ENCODE measurements at regions not wholly inside any gene's neighbourhood (a gene's known extent, or its start where the extent isn't known, plus 50 kb on each side); places are given as distances from the start of the nearest gene placed in this dataset.

- peaks cover 20 to 32% of the 10 kb centered on the region in 2 donors for H3K4me1 ChIP-seq (replicated peaks in 1 of 2)
- no peak overlapping the region for H3K27ac ChIP-seq
- no peak overlapping the region for H3K4me3 ChIP-seq
- in situ Hi-C loops (cut with MboI; ENCODE audit: low pct_unique_long_range_greater_than_20kb in 2 of 9, low sequenced_read_pairs in 9 of 9, unreplicated experiment in 9 of 9), result no loop called here
- peak in 5 of 8 experiments; percentile 47 to 93 (median 86) for ATAC-seq (replicated peaks in 6 of 8)
- WGBS, 10 experiments, result 0 to 41% (median 7%) methylated on average over 1 to 4 of the region's 4 CpGs; no CpG with 5 or more reads in 6 of the 10 experiments
Measured at GRCh38 chr22:27381552-27381951, 420.0 kb downstream of the MN1 start.

- in situ Hi-C loops (cut with MboI; ENCODE audit: low pct_unique_long_range_greater_than_20kb in 2 of 9, low sequenced_read_pairs in 9 of 9, unreplicated experiment in 9 of 9), result no loop called here
- H3K4me3 ChIP-seq, result no peak overlapping the region
- no peak overlapping the region for H3K27ac ChIP-seq
- 83 to 88% (median 83%) methylated on average over 1 of the region's 6 CpGs; no CpG with 5 or more reads in 7 of the 10 experiments for WGBS, 10 experiments
- peaks cover 23 to 34% of the 10 kb centered on the region in 2 donors for H3K4me1 ChIP-seq (replicated peaks in 1 of 2)
- no peak for ATAC-seq (replicated peaks in 6 of 8)
Measured at GRCh38 chr22:27381960-27382742, 419.4 kb downstream of the MN1 start.

- WGBS, 10 experiments, result 44 to 93% (median 68%) methylated on average over 1 to 12 of the region's 12 CpGs
- no peak overlapping the region for H3K4me3 ChIP-seq
- in situ Hi-C loops (cut with MboI; ENCODE audit: low pct_unique_long_range_greater_than_20kb in 2 of 9, low sequenced_read_pairs in 9 of 9, unreplicated experiment in 9 of 9), result no loop called here
- ATAC-seq (replicated peaks in 6 of 8), result no peak
- no peak overlapping the region for H3K27ac ChIP-seq
- peaks cover 26 to 39% of the 10 kb centered on the region in 2 donors for H3K4me1 ChIP-seq (replicated peaks in 1 of 2)
Measured at GRCh38 chr22:27382947-27383346, 418.6 kb downstream of the MN1 start.

GRCh38 chr22:27383896-27384295 is 417.7 kb downstream of the MN1 start:
- H3K4me3 ChIP-seq, result no peak overlapping the region
- H3K27ac ChIP-seq, result no peak overlapping the region
- H3K4me1 ChIP-seq (replicated peaks in 1 of 2), result peaks cover 25 to 37% of the 10 kb centered on the region in 2 donors
- 50 to 100% (median 95%) methylated on average over 1 to 3 of the region's 3 CpGs; no CpG with 5 or more reads in 3 of the 10 experiments for WGBS, 10 experiments
- in situ Hi-C loops (cut with MboI; ENCODE audit: low pct_unique_long_range_greater_than_20kb in 2 of 9, low sequenced_read_pairs in 9 of 9, unreplicated experiment in 9 of 9), result no loop called here
- no peak for ATAC-seq (replicated peaks in 6 of 8)

- Histone ChIP-seq H3K4me1 (replicated peaks in 1 of 2) (peaks cover 36 to 52% of the 10 kb centered on the region in 2 donors), H3K4me3 (no peak overlapping the region), H3K27ac (no peak overlapping the region)
- ATAC-seq (replicated peaks in 6 of 8), result no peak
- WGBS, 10 experiments, result 67 to 97% (median 82%) methylated on average over 1 to 14 of the region's 16 CpGs
- in situ Hi-C loops (cut with MboI; ENCODE audit: low pct_unique_long_range_greater_than_20kb in 2 of 9, low sequenced_read_pairs in 9 of 9, unreplicated experiment in 9 of 9), result no loop called here
Measured at GRCh38 chr22:27385261-27385998, 416.1 kb downstream of the MN1 start.

GRCh38 chr22:27386186-27386585 is 415.4 kb downstream of the MN1 start:
- Histone ChIP-seq H3K27ac (no peak overlapping the region), H3K4me3 (no peak overlapping the region), H3K4me1 (replicated peaks in 1 of 2) (peaks cover 28 to 45% of the 10 kb centered on the region in 2 donors)
- in situ Hi-C loops (cut with MboI; ENCODE audit: low pct_unique_long_range_greater_than_20kb in 2 of 9, low sequenced_read_pairs in 9 of 9, unreplicated experiment in 9 of 9), result no loop called here
- peak in 2 of 8 experiments; percentile 60 to 65 for ATAC-seq (replicated peaks in 6 of 8)
- WGBS, 10 experiments, result 0 to 81% (median 78%) methylated on average over 1 to 7 of the region's 7 CpGs; no CpG with 5 or more reads in 5 of the 10 experiments

GRCh38 chr22:27387561-27387960 is 414.0 kb downstream of the MN1 start:
- Histone ChIP-seq H3K27ac (no peak overlapping the region), H3K4me3 (no peak overlapping the region), H3K4me1 (replicated peaks in 1 of 2) (peaks cover 31 to 44% of the 10 kb centered on the region in 2 donors)
- peak in 5 of 8 experiments; percentile 19 to 64 (median 46) for ATAC-seq (replicated peaks in 6 of 8)
- in situ Hi-C loops (cut with MboI; ENCODE audit: low pct_unique_long_range_greater_than_20kb in 2 of 9, low sequenced_read_pairs in 9 of 9, unreplicated experiment in 9 of 9), result no loop called here
- WGBS, 10 experiments, result 100% methylated on average over 2 of the region's 6 CpGs; no CpG with 5 or more reads in 9 of the 10 experiments

- no peak for ATAC-seq (replicated peaks in 6 of 8)
- Histone ChIP-seq H3K4me3 (no peak overlapping the region), H3K4me1 (replicated peaks in 1 of 2) (peaks cover 28 to 44% of the 10 kb centered on the region in 2 donors), H3K27ac (no peak overlapping the region)
- in situ Hi-C loops (cut with MboI; ENCODE audit: low pct_unique_long_range_greater_than_20kb in 2 of 9, low sequenced_read_pairs in 9 of 9, unreplicated experiment in 9 of 9), result no loop called here
- WGBS, 10 experiments, result 20 to 100% (median 87%) methylated on average over 1 to 2 of the region's 3 CpGs; no CpG with 5 or more reads in 6 of the 10 experiments
Measured at GRCh38 chr22:27388090-27388600, 413.4 kb downstream of the MN1 start.

- 63 to 100% (median 86%) methylated on average over 1 to 2 of the region's 2 CpGs; no CpG with 5 or more reads in 1 of the 10 experiments for WGBS, 10 experiments
Measured at GRCh38 chr22:27389727-27390075, 411.9 kb downstream of the MN1 start.

GRCh38 chr22:27391092-27391770 is 410.3 kb downstream of the MN1 start:
- ATAC-seq (replicated peaks in 6 of 8), result peak in 5 of 8 experiments; percentile 27 to 49 (median 33)
- 8 to 64% (median 52%) methylated on average over 2 to 5 of the region's 7 CpGs; no CpG with 5 or more reads in 2 of the 10 experiments for WGBS, 10 experiments
- Histone ChIP-seq H3K27ac (no peak overlapping the region), H3K4me3 (no peak overlapping the region), H3K4me1 (replicated peaks in 1 of 2) (peaks cover 28 to 41% of the 10 kb centered on the region in 2 donors)
- in situ Hi-C loops (cut with MboI; ENCODE audit: low pct_unique_long_range_greater_than_20kb in 2 of 9, low sequenced_read_pairs in 9 of 9, unreplicated experiment in 9 of 9), result no loop called here

More at GRCh38 chr22:27389727-27390075, 411.9 kb downstream of the MN1 start:
- no peak overlapping the region for H3K4me3 ChIP-seq
- ATAC-seq (replicated peaks in 6 of 8), result no peak
- in situ Hi-C loops (cut with MboI; ENCODE audit: low pct_unique_long_range_greater_than_20kb in 2 of 9, low sequenced_read_pairs in 9 of 9, unreplicated experiment in 9 of 9), result no loop called here
- peaks cover 28 to 44% of the 10 kb centered on the region in 2 donors for H3K4me1 ChIP-seq (replicated peaks in 1 of 2)
- H3K27ac ChIP-seq, result no peak overlapping the region

GRCh38 chr22:27393371-27393770 is 408.2 kb downstream of the MN1 start:
- no peak overlapping the region for H3K4me3 ChIP-seq
- WGBS, 10 experiments, result 55 to 100% (median 80%) methylated on average over 1 to 4 of the region's 4 CpGs; no CpG with 5 or more reads in 3 of the 10 experiments
- H3K4me1 ChIP-seq (replicated peaks in 1 of 2), result peaks cover 21 to 28% of the 10 kb centered on the region in 2 donors
- H3K27ac ChIP-seq, result no peak overlapping the region
- in situ Hi-C loops (cut with MboI; ENCODE audit: low pct_unique_long_range_greater_than_20kb in 2 of 9, low sequenced_read_pairs in 9 of 9, unreplicated experiment in 9 of 9), result no loop called here
- no peak for ATAC-seq (replicated peaks in 6 of 8)

- ATAC-seq (replicated peaks in 6 of 8), result no peak
- WGBS, 10 experiments, result 24 to 100% (median 80%) methylated on average over 1 to 3 of the region's 3 CpGs; no CpG with 5 or more reads in 1 of the 10 experiments
- Histone ChIP-seq H3K4me1 (replicated peaks in 1 of 2) (peaks cover 7 to 13% of the 10 kb centered on the region in 2 donors), H3K27ac (no peak overlapping the region), H3K4me3 (no peak overlapping the region)
- in situ Hi-C loops (cut with MboI; ENCODE audit: low pct_unique_long_range_greater_than_20kb in 2 of 9, low sequenced_read_pairs in 9 of 9, unreplicated experiment in 9 of 9), result no loop called here
Measured at GRCh38 chr22:27394806-27395404, 406.7 kb downstream of the MN1 start.

Data from motor neuron (in vitro differentiated cells).